ENCODE measurements at regions not wholly inside any gene's neighbourhood (a gene's known extent, or its start where the extent isn't known, plus 50 kb on each side); places are given as distances from the start of the nearest gene placed in this dataset.
"Not testable (repeated sequence)": the region's sequence is repeated elsewhere in the genome, so short reads cannot be mapped to it uniquely, and the experiment has no call there.

- no peak for DNase-seq (ENCODE audit: low read depth)
- no peak overlapping the region for H3K4me3 ChIP-seq (replicated peaks; ENCODE audit: low read depth, low read length)
- no peak for TF ChIP-seq CTCF (IDR thresholded peaks at IDR 0.05; ENCODE audit: low read length, missing control alignments)
Observed at GRCh38 chr2:128512379-128513115, 193.9 kb upstream of the HS6ST1 start.

GRCh38 chr2:128513116-128513960 lies 194.7 kb upstream of the HS6ST1 start:
- no peak for DNase-seq (ENCODE audit: low read depth)
- H3K4me3 ChIP-seq (replicated peaks; ENCODE audit: low read depth, low read length): no peak overlapping the region
- no peak for TF ChIP-seq CTCF (IDR thresholded peaks at IDR 0.05; ENCODE audit: low read length, missing control alignments)

DNA sequence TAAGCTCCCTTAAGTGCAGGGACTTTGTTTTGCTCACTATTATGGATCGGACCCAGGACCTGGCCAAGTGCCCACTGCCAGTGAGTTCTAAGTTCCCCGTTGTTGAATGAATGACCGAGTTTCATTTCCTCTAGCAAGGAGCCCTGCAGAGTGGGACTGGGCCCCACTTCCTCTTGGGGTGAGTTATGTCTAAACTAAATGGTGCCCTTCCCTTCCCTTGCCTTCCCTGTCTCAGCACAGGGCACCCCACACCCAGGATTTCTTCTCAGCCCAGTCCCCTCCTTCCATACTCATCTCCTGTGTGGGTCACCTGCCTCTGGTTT lies 195.3 kb upstream of the HS6ST1 start:
- no peak for TF ChIP-seq CTCF (IDR thresholded peaks at IDR 0.05; ENCODE audit: low read length, missing control alignments)
- no peak overlapping the region for H3K4me3 ChIP-seq (replicated peaks; ENCODE audit: low read depth, low read length)
- no peak for DNase-seq (ENCODE audit: low read depth)

GRCh38 chr2:128514555-128514955 lies 195.9 kb upstream of the HS6ST1 start:
- TF ChIP-seq CTCF (IDR thresholded peaks at IDR 0.05; ENCODE audit: low read length, missing control alignments): no peak
- no peak overlapping the region for H3K4me3 ChIP-seq (replicated peaks; ENCODE audit: low read depth, low read length)
- DNase-seq (ENCODE audit: low read depth): no peak

DNA sequence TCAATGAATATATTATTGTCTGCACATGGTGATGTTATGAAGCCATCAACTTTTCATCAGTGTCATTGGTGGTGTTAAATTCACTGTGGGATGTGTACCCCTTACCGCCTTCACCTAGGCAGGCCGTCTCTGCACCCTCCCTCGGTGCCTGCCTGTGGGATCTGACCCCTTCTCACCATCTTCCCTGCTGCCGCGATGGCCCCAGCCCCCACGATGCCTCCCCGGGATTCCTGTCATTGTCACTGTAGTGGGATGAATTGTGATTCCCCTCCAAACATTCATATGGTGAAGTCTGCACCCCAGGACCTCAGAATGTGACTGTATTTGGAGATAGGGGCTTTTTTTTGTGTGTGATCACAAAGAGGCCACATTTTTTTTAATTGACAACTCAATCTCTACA lies 198.3 kb upstream of the HS6ST1 start:
- TF ChIP-seq CTCF (IDR thresholded peaks at IDR 0.05; ENCODE audit: low read length, missing control alignments): no peak
- H3K4me3 ChIP-seq (replicated peaks; ENCODE audit: low read depth, low read length): no peak overlapping the region
- no peak for DNase-seq (ENCODE audit: low read depth)

DNA sequence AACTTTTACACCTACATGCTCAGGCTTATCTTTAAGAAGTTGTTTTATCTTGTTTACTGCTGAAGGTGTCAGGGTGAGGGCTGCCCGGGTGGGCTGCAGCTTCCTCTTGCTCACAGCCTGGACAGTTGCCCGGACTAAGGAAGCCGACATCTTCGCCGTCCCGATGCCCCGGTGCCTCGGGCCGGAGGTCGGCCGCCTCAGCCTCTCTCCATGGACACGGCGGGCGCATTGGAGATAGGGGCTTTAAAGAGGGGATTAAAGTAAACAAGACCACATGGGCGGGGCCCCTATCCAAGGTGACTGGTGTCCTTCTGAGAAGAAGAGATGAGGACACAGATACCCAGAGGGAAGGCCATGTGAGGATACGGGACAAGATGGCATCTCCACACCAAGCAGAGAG lies 200.4 kb upstream of the HS6ST1 start:
- DNase-seq (ENCODE audit: low read depth); H3K4me3 ChIP-seq (replicated peaks; ENCODE audit: low read depth, low read length): not testable (repeated sequence)

GRCh38 chr2:128519517-128520215 lies 201.0 kb upstream of the HS6ST1 start:
- no peak for TF ChIP-seq CTCF (IDR thresholded peaks at IDR 0.05; ENCODE audit: low read length, missing control alignments)
- no peak overlapping the region for H3K4me3 ChIP-seq (replicated peaks; ENCODE audit: low read depth, low read length)
- DNase-seq (ENCODE audit: low read depth): no peak
